ENCODE measurements at regions not wholly inside any gene's neighbourhood (a gene's known extent, or its start where the extent isn't known, plus 50 kb on each side); places are given as distances from the start of the nearest gene placed in this dataset.

DNA sequence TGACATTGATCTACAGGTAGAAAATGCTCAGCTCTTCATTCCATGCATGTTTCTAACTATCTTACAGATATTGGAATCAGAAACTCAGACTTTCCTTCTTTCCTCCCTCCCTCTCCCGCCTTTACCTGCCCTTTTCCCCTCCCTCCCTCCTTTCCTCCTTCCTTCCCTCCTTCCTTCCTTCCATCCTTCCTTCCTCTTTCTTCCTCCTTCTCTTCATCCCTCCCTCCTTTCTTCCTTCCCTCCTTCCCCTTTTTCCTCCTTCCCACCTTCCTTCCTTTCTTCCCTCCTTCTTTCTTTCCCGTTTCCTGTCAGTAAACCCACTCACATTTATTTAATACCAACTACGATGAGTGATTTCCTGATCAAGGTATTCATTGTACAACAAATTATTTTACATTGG, 113.4 kb upstream of the IRS2 start:
- Histone ChIP-seq H2AFZ (ENCODE audit: low read length) (no peak overlapping the region), H3K23me2 (ENCODE audit: low read depth, low read length) (no peaks in the 10 kb centered on the region), H3K23ac (ENCODE audit: insufficient read length) (no peak overlapping the region), H3K4me2 (ENCODE audit: insufficient read depth in 1 of 2, low read depth in 2 of 2, low read length in 2 of 2) (no peak overlapping the region), H3K9ac (replicated peaks in 1 of 4; ENCODE audit: extremely low read depth in 1 of 4, low read depth in 3 of 4, low read length in 3 of 4) (no peak overlapping the region), H3K36me3 (ENCODE audit: control insufficient read depth in 2 of 4, insufficient read depth in 4 of 4, low read length in 3 of 4) (no peaks in the 10 kb centered on the region), H3K18ac (ENCODE audit: extremely low read depth, low read length) (no peak overlapping the region), H2BK120ac (replicated peaks; ENCODE audit: low read depth, low read length) (no peak overlapping the region), H2BK20ac (ENCODE audit: low read length) (no peak overlapping the region), H3K9me3 (ENCODE audit: insufficient read depth in 2 of 2, low read depth in 1 of 2, low read length in 1 of 2) (peaks cover 0 to 3% of the 10 kb centered on the region in 2 experiments; a peak in 1 of 4 replicates), H3K14ac (ENCODE audit: insufficient read length) (no peak overlapping the region), H2BK15ac (ENCODE audit: low read length) (no peak overlapping the region), H3K4me1 (replicated peaks in 1 of 4; ENCODE audit: control insufficient read depth in 3 of 4, insufficient read depth in 4 of 4, low read length in 3 of 4) (peaks cover 0 to 3% (median 0%) of the 10 kb centered on the region in 4 experiments; a peak in 1 of 7 replicates), H3K4ac (replicated peaks; ENCODE audit: insufficient read length, low read depth, low read length) (no peak overlapping the region), H3K79me2 (ENCODE audit: control insufficient read depth in 1 of 2, insufficient read depth in 2 of 2, low read length in 2 of 2) (no peaks in the 10 kb centered on the region), H2BK5ac (ENCODE audit: low read depth, low read length) (no peak overlapping the region), H2BK12ac (ENCODE audit: low read depth, low read length) (no peak overlapping the region), H3K4me3 (ENCODE audit: extremely low read depth in 1 of 4, insufficient read depth in 2 of 4, low read depth in 3 of 4, low read length in 4 of 4) (no peak overlapping the region), H3K27ac (ENCODE audit: low read depth, low read length) (no peak overlapping the region), H2AK5ac (ENCODE audit: low read depth, low read length) (no peak overlapping the region), H4K5ac (ENCODE audit: insufficient read length, low read depth, low read length) (no peak overlapping the region), H4K20me1 (replicated peaks in 1 of 2; ENCODE audit: control insufficient read depth in 1 of 2, insufficient read depth in 2 of 2, low read length in 2 of 2) (no peaks in the 10 kb centered on the region), H4K8ac (ENCODE audit: extremely low read depth, insufficient read depth, low read length) (no peak overlapping the region), H3K56ac (replicated peaks; ENCODE audit: insufficient read length, low read depth, low read length) (no peak overlapping the region), H3K27me3 (replicated peaks in 1 of 4; ENCODE audit: control insufficient read depth in 3 of 4, extremely low read depth in 1 of 4, insufficient read depth in 3 of 4, low read length in 3 of 4) (no peaks in the 10 kb centered on the region), H4K91ac (replicated peaks; ENCODE audit: insufficient read length, low read length) (no peak overlapping the region), H3K79me1 (ENCODE audit: low read depth, low read length) (no peaks in the 10 kb centered on the region)
- 65% methylated on average over 3 of the region's 3 CpGs; no CpG with 5 or more reads in 1 of the 2 experiments for WGBS, 2 experiments (ENCODE audit: extremely low coverage in 1 of 2, insufficient coverage in 1 of 2, insufficient read length in 1 of 2, insufficient replicate concordance in 2 of 2, low coverage in 1 of 2, low lambda C conversion rate in 2 of 2, missing lambda C conversion rate in 1 of 2)
- DNase-seq (ENCODE audit: low read depth in 1 of 2, low spot score in 2 of 2) (no peak), FAIRE-seq (no peak)
- ChIA-PET CTCF (ENCODE audit: partially characterized antibody) (no interaction called here), POLR2A (ENCODE audit: partially characterized antibody) (no interaction called here)
- no peak for TF ChIP-seq JUN (IDR thresholded peaks at IDR 0.05; ENCODE audit: low read depth, low read length)

Data from H1 (cell line).